NCI-H460 (cell line): ENCODE measurements at regions not wholly inside any gene's neighbourhood (a gene's known extent, or its start where the extent isn't known, plus 50 kb on each side); places are given as distances from the start of the nearest gene placed in this dataset.
"Not testable (repeated sequence)": the region's sequence is repeated elsewhere in the genome, so short reads cannot be mapped to it uniquely, and the experiment has no call there.

Experiments
- DNase-seq: peaks from one replicate; pipeline ENCODE4 v3.0.0-alpha.2; 2016; ENCODE audit warnings: low read depth; ENCODE audit errors: extremely low read depth

DNA sequence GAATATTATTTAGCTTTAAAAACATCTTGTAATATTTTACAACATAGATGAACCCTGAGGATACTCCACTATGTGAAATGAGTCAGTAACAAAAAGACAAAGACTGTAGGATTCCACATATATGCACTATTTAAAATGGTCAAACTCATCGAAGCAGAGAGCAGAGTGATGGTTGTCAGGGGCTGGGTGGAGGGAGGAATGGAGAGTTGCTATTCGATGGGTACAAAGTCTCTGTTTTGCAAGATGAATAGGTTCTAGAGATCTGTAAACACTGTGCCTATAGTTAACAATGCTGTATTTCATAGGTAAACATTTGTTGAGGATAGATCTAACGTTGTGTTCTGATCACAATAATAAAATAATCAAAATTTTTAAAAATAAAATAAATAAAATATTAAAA lies 1675.9 kb upstream of the CELF4 start:
- DNase-seq, result no peak

GRCh38 chr18:39238981-39239660 lies 1673.5 kb upstream of the CELF4 start:
- DNase-seq, result no peak

DNA sequence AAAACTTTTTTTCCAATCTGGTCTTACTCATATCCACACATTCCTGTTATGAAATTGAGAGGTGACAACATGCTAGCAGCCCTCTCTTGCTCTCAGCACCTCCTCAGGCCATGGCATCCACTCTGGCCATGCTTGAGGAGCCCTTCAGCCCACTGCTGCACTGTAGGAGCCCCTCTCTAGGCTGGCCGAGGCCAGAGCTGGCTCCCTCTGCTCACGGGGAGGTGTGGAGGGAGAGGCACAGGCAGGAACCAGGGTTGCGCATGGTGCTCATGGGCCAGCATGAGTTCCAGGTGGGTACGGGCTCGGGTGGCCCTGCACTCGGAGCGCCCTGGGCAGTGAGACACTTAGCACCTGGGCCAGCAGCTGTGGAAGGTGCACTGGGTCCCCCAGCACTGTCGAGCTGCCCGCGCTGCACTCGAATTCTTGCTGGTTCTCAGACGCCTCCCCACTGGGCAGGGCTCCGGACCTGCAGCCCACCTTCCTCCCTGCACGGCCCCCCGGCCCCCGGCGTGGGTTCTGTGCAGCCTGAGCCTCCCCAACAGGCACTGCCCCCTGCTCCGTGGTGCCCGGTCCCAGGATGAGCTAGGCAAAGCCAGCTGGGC lies 1669.6 kb upstream of the CELF4 start:
- no peak for DNase-seq

DNA sequence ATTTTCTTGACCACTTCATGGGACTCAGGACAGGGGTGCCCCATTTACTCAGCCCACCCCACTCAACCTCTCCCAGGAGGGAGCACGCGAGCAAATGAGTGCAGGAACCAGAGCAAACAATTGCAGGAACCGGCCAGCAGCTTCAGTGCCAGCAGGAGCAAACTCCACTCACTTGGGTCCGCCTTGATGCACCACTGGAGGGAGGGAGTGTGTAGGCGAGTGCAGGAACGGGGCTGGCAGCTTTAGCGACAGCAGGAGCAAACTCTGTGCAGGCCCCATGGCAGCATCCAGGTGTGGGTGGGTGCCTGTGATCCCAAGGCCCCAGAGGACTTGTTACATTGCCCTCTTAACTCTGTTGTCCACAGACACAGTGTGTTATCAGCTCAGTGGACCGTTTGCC lies 1667.3 kb upstream of the CELF4 start:
- no peak for DNase-seq

DNA sequence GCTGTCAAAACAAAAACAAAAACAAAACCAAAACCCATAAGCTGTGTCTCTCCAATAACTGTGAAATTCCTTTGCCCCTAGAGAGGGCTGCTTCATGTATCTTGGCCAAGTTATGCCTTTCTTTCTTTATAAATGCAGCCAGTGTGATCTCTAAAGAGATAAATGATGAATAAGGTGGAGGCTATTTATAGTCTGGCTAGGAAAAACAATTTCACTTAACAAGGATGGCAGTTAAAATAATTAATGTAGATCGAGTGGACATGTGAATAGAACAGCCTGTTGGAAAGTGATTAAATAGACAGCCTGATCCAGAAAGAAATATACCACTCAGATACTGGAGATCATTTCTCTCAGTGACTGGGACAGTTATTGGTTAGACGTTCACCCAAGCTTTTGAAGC lies 1666.9 kb upstream of the CELF4 start:
- no peak for DNase-seq

DNA sequence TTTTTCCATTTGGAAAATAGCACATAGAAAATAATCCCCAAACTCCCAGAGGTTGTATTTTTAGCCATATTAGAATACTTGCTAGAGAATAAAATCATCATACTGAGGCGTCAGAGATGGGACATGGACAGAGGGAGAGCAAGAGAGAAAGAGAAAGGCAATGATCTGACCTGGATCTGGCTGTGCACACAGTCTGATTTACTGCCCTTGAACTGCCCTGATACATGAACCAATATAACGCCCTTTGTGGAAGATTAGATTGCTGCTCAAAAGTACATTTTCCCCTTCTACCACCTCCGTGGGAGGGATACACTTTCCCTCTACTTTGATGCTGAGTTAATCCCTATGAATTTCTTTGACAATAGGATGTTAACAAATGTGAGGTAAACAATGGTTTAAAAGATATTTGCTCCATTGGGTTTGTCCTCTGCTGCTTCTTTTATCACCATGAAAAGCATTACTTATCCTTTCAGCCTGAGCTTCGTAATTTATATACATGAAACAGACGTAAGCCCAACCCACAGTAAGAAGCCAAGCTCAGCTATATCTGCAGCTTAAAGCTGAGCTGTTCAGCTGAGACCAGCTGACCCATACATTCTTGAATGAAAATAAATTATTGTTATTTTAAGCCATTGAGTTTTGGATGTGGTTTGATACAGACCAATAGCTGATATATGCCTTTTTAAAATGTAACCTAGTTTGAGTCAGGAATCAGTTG lies 1664.6 kb upstream of the CELF4 start:
- DNase-seq, result no peak

DNA sequence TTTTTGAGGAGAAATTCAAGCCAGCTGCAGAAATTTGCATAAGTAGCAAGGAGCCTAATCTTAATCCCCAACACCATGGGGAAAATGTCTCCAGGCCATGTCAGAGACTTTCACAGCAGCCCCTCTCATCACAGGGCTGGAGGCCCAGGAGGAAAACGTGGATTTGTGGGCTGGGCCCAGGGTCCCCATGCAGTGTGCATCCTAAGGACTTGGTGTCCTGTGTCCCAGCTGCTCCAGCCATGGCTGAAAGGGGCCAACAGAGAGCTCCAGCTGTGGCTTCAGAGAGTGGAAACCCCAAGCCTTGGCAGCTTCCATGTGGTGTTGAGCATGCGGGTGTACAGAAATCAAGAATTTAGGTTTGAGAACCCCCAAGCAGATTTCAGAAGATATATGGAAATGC lies 1662.2 kb upstream of the CELF4 start:
- not testable (repeated sequence) for DNase-seq

- DNase-seq, result no peak
Measured at GRCh38 chr18:39225373-39225772, 1659.8 kb upstream of the CELF4 start.

GRCh38 chr18:39223283-39223682 lies 1657.7 kb upstream of the CELF4 start:
- no peak for DNase-seq

- no peak for DNase-seq
Measured at GRCh38 chr18:39215920-39216319, 1650.3 kb upstream of the CELF4 start.

- DNase-seq, result no peak
Measured at GRCh38 chr18:39211461-39211860, 1645.9 kb upstream of the CELF4 start.

- no peak for DNase-seq
Measured at GRCh38 chr18:39209173-39209572, 1643.6 kb upstream of the CELF4 start.

- no peak for DNase-seq
Measured at GRCh38 chr18:39208729-39209128, 1643.1 kb upstream of the CELF4 start.

- no peak for DNase-seq
Measured at GRCh38 chr18:39208190-39208589, 1642.6 kb upstream of the CELF4 start.

- not testable (repeated sequence) for DNase-seq
Measured at GRCh38 chr18:39206398-39207103, 1641.0 kb upstream of the CELF4 start.

- no peak for DNase-seq
Measured at GRCh38 chr18:39205565-39206195, 1640.1 kb upstream of the CELF4 start.

DNA sequence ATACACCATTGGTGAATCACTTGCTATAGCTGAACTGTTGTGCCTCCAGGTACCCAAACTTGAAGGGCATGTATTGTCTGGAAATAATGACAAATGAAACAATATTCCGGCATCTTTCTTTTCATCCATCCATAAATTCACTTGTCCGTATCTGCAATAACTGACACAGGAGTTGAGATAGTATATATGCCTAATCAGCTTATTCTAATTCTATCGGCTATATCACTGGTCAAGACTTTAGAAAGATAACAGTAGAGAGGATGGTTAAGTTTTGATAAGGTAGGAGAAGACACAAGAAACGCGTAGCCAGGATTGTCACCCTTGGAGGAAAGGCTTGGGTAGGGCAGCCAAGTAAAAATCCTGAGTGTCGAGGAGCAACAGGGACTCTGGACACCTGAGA lies 1634.6 kb upstream of the CELF4 start:
- no peak for DNase-seq

DNA sequence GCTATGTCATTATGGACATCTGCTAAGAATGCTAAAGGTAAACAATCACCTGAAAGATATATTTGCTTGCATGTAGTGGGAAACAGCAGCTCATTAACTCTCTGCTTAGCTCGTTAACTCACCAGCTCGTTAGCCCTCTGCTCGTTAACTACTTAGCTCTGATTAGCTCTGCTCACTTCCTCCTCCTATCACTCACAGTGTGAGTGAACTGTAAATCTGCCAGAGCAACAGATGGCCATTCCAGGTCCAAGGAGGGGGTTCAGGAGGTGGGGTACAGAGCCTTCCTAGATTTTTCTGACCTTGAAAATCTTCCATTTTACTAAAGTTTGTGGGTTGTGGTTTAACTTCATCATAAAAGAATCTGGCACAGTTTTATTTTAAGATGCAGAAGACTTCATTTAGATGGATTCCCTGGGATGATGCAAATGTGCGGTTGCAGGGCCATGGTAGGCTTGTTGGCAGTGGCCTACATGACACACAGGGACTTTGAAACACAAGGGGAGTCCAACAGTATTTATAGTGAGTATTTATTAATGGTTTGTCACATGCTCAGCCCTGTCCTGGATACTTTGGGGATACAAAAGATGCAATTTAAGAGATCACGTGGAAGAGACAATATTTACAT lies 1633.7 kb upstream of the CELF4 start:
- DNase-seq, result no peak

GRCh38 chr18:39198376-39198775 lies 1632.8 kb upstream of the CELF4 start:
- DNase-seq, result no peak

GRCh38 chr18:39191931-39192330 lies 1626.3 kb upstream of the CELF4 start:
- DNase-seq, result no peak

DNA sequence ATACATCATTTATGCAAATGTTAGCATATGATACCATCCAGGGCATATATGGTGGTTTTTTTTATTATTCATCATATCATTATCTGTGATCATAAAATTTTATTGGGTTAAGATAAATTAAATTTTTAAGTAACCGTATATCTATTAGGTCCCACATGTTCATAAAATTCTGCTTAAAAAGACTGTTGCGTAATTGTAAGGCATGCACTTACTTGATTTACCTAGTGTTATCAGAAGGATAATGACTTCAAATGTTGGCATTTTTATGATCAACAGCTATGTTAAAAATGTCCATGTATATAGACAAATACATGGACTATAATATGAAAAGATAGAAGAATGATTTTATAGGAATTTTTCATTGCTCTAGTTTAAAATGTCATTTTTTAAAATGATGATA lies 1625.5 kb upstream of the CELF4 start:
- no peak for DNase-seq
